ENCODE measurements at regions not wholly inside any gene's neighbourhood (a gene's known extent, or its start where the extent isn't known, plus 50 kb on each side); places are given as distances from the start of the nearest gene placed in this dataset.

DNA sequence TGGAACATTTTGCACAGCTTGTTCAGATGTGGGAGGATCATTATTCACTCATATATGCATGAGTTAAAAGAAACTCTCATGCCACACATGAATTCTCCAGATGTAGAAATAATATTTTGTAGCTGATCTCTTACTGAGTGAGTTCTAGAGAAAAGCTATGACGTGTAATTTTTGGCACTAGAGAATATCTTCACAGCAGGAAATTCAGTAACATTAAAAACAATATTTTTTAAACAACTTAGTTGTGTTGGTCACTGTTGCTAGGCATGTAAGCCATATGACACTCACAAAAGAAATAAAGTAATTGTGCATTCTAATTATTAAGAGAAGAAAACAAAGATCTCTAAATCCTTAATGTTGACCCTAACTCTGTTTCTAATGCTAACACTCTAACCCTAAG is 371.4 kb upstream of the SLC10A2 start:
- TF ChIP-seq, protein P1, sequence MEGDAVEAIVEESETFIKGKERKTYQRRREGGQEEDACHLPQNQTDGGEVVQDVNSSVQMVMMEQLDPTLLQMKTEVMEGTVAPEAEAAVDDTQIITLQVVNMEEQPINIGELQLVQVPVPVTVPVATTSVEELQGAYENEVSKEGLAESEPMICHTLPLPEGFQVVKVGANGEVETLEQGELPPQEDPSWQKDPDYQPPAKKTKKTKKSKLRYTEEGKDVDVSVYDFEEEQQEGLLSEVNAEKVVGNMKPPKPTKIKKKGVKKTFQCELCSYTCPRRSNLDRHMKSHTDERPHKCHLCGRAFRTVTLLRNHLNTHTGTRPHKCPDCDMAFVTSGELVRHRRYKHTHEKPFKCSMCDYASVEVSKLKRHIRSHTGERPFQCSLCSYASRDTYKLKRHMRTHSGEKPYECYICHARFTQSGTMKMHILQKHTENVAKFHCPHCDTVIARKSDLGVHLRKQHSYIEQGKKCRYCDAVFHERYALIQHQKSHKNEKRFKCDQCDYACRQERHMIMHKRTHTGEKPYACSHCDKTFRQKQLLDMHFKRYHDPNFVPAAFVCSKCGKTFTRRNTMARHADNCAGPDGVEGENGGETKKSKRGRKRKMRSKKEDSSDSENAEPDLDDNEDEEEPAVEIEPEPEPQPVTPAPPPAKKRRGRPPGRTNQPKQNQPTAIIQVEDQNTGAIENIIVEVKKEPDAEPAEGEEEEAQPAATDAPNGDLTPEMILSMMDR (IDR thresholded peaks at IDR 0.05; ENCODE audit: low read depth, low read length) = no peak
- no peak for TF ChIP-seq EZH2phosphoT487 (IDR thresholded peaks at IDR 0.05; ENCODE audit: low read depth)
- H4K20me1 ChIP-seq (ENCODE audit: insufficient read depth, low read length) = no peaks in the 10 kb centered on the region
- H3K4me1 ChIP-seq (ENCODE audit: low read length) = no peaks in the 10 kb centered on the region
- no peaks in the 10 kb centered on the region for H3K79me2 ChIP-seq (ENCODE audit: low read length)
- H2AFZ ChIP-seq (ENCODE audit: low read depth, low read length) = no peak overlapping the region
- H3K27ac ChIP-seq (ENCODE audit: low read length) = no peak overlapping the region
- no peak overlapping the region for H3K4me3 ChIP-seq (ENCODE audit: low read length)
- no peak overlapping the region for H3K9ac ChIP-seq (ENCODE audit: low read length)
- no peak overlapping the region for H3K4me2 ChIP-seq (ENCODE audit: low read length)
- no peaks in the 10 kb centered on the region for H3K27me3 ChIP-seq (ENCODE audit: low read depth, low read length)
- peaks cover 3% of the 10 kb centered on the region; the same call in 1 of the 2 replicates for H3K9me3 ChIP-seq (ENCODE audit: insufficient read depth, low read length)
- H3K36me3 ChIP-seq (replicated peaks; ENCODE audit: low read depth, low read length) = no peaks in the 10 kb centered on the region

- Histone ChIP-seq H3K9ac (ENCODE audit: low read length) (no peak overlapping the region), H3K27me3 (ENCODE audit: low read depth, low read length) (no peaks in the 10 kb centered on the region), H4K20me1 (ENCODE audit: insufficient read depth, low read length) (no peaks in the 10 kb centered on the region), H3K4me2 (ENCODE audit: low read length) (no peak overlapping the region), H3K4me3 (ENCODE audit: low read length) (no peak overlapping the region), H3K36me3 (replicated peaks; ENCODE audit: low read depth, low read length) (no peaks in the 10 kb centered on the region), H3K27ac (ENCODE audit: low read length) (no peak overlapping the region), H2AFZ (ENCODE audit: low read depth, low read length) (no peak overlapping the region), H3K4me1 (ENCODE audit: low read length) (no peaks in the 10 kb centered on the region), H3K9me3 (ENCODE audit: insufficient read depth, low read length) (peaks cover 3% of the 10 kb centered on the region; the same call in 1 of the 2 replicates), H3K79me2 (ENCODE audit: low read length) (no peaks in the 10 kb centered on the region)
- TF ChIP-seq, protein P1 (IDR thresholded peaks at IDR 0.05; ENCODE audit: low read depth, low read length) = no peak
- no peak for TF ChIP-seq EZH2phosphoT487 (IDR thresholded peaks at IDR 0.05; ENCODE audit: low read depth)
Observed at GRCh38 chr13:103436057-103436654, 369.9 kb upstream of the SLC10A2 start.

GRCh38 chr13:103431856-103432255 is 365.6 kb upstream of the SLC10A2 start:
- no peaks in the 10 kb centered on the region for H3K36me3 ChIP-seq (replicated peaks; ENCODE audit: low read depth, low read length)
- H3K4me3 ChIP-seq (ENCODE audit: low read length) = no peak overlapping the region
- H3K27ac ChIP-seq (ENCODE audit: low read length) = no peak overlapping the region
- H3K27me3 ChIP-seq (ENCODE audit: low read depth, low read length) = no peaks in the 10 kb centered on the region
- H3K9ac ChIP-seq (ENCODE audit: low read length) = no peak overlapping the region
- no peaks in the 10 kb centered on the region for H3K9me3 ChIP-seq (ENCODE audit: insufficient read depth, low read length)
- H3K79me2 ChIP-seq (ENCODE audit: low read length) = no peaks in the 10 kb centered on the region
- no peaks in the 10 kb centered on the region for H3K4me1 ChIP-seq (ENCODE audit: low read length)
- no peak overlapping the region for H2AFZ ChIP-seq (ENCODE audit: low read depth, low read length)
- TF ChIP-seq, protein P1 (IDR thresholded peaks at IDR 0.05; ENCODE audit: low read depth, low read length) = no peak
- no peak for TF ChIP-seq EZH2phosphoT487 (IDR thresholded peaks at IDR 0.05; ENCODE audit: low read depth)
- no peaks in the 10 kb centered on the region for H4K20me1 ChIP-seq (ENCODE audit: insufficient read depth, low read length)
- no peak overlapping the region for H3K4me2 ChIP-seq (ENCODE audit: low read length)

DNA sequence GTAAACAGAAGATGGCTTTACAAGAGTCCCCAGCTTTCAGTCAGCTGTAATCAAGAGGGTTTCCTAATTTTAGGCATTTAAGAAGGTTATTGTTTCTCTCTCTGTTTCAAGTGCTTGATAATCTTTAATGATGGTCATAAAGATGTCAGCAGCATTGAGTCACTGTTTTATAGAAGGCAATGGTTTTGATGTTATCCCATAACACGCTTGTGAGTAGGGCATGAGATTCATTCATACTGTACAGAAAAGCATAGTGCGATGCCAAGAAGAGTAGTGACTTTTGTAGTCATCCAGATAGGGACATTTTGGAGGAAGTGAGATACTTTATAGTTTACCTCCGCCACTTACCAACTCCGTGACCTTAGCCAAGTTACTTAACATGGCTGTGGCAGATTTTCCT is 364.2 kb upstream of the SLC10A2 start:
- Histone ChIP-seq H4K20me1 (ENCODE audit: insufficient read depth, low read length) (no peaks in the 10 kb centered on the region), H3K79me2 (ENCODE audit: low read length) (no peaks in the 10 kb centered on the region), H3K9ac (ENCODE audit: low read length) (no peak overlapping the region), H3K4me2 (ENCODE audit: low read length) (no peak overlapping the region), H3K27me3 (ENCODE audit: low read depth, low read length) (no peaks in the 10 kb centered on the region), H3K4me1 (ENCODE audit: low read length) (no peaks in the 10 kb centered on the region), H3K36me3 (replicated peaks; ENCODE audit: low read depth, low read length) (no peaks in the 10 kb centered on the region), H2AFZ (ENCODE audit: low read depth, low read length) (no peak overlapping the region), H3K27ac (ENCODE audit: low read length) (no peak overlapping the region), H3K4me3 (ENCODE audit: low read length) (no peak overlapping the region), H3K9me3 (ENCODE audit: insufficient read depth, low read length) (no peaks in the 10 kb centered on the region)
- TF ChIP-seq, protein P1 (IDR thresholded peaks at IDR 0.05; ENCODE audit: low read depth, low read length) = no peak
- TF ChIP-seq EZH2phosphoT487 (IDR thresholded peaks at IDR 0.05; ENCODE audit: low read depth) = no peak

All from OCI-LY3 (cell line).